PC-9 (cell line): ENCODE measurements at regions not wholly inside any gene's neighbourhood (a gene's known extent, or its start where the extent isn't known, plus 50 kb on each side); places are given as distances from the start of the nearest gene placed in this dataset.

Experiments
- BruUV-seq: library from RNA; stranded (reverse); fragments of 400-500 nt; replicated peaks from 2 replicates; lab custom pipeline; 2021; lab: Mats Ljungman, UMichigan
- CTCF ChIA-PET: fragments of 300-600 bp; sonication (Branson Sonifier 250); formaldehyde crosslinking; loops from one replicate; lab custom pipeline; 2022; ENCODE audit warnings: antibody characterized with exemption; lab: Charles Lee
- POLR2A ChIA-PET: fragments of 300-600 bp; sonication (Branson Sonifier 250); formaldehyde crosslinking; loops from one replicate; lab custom pipeline; 2022; ENCODE audit warnings: antibody characterized with exemption; ENCODE audit not compliant: unreplicated experiment; lab: Charles Lee
- DNase-seq, 2 experiments: peaks; one replicate each; pipeline versions ENCODE4 v3.0.0 to v3.0.0-alpha.2; 2015 to 2022; ENCODE audit warnings: mixed read lengths in 1 of 2
- H2AFZ ChIP-seq: fragments of 200-600 bp; sonication (generic); 2 replicates; pipeline ENCODE4 v1.8.1; 2017; ENCODE audit warnings: antibody characterized with exemption
- H3F3A ChIP-seq: fragments of 200-600 bp; sonication (generic); 2 replicates; pipeline ENCODE4 v1.8.1; 2017; ENCODE audit warnings: antibody characterized with exemption, mild to moderate bottlenecking, low read depth; ENCODE audit not compliant: insufficient read depth
- H3K27ac ChIP-seq: fragments of 200-600 bp; sonication (generic); 2 replicates; pipeline ENCODE4 v1.6.1; 2016; ENCODE audit warnings: mixed run types
- H3K27me3 ChIP-seq: fragments of 200-600 bp; sonication (generic); 2 replicates; pipeline ENCODE4 v1.6.1; 2016; ENCODE audit warnings: low read depth, mixed run types; ENCODE audit not compliant: insufficient read depth
- H3K36me3 ChIP-seq: fragments of 200-600 bp; sonication (generic); 2 replicates; pipeline ENCODE4 v1.6.1; 2016; ENCODE audit warnings: low read depth, mixed run types
- H3K4me1 ChIP-seq: fragments of 200-600 bp; sonication (generic); replicated peaks from 2 replicates; pipeline ENCODE4 v1.6.1; 2016; ENCODE audit warnings: mixed run types; ENCODE audit not compliant: insufficient read depth
- H3K4me2 ChIP-seq: fragments of 200-600 bp; sonication (generic); 2 replicates; pipeline ENCODE4 v1.6.1; 2017; ENCODE audit warnings: mixed run types
- H3K4me3 ChIP-seq: fragments of 200-600 bp; sonication (generic); 2 replicates; pipeline ENCODE4 v1.6.1; 2016; ENCODE audit warnings: mixed run types
- H3K79me2 ChIP-seq: fragments of 200-600 bp; sonication (generic); 2 replicates; pipeline ENCODE4 v1.6.1; 2017; ENCODE audit warnings: low read depth, mixed run types
- H3K9me2 ChIP-seq: fragments of 200-600 bp; sonication (generic); 2 replicates; pipeline ENCODE4 v1.8.1; 2017; ENCODE audit warnings: mild to moderate bottlenecking; ENCODE audit not compliant: insufficient read depth
- H3K9me3 ChIP-seq: fragments of 200-600 bp; sonication (generic); 2 replicates; pipeline ENCODE4 v1.8.1; 2016; ENCODE audit warnings: low read depth; ENCODE audit not compliant: insufficient read depth
- H4K20me1 ChIP-seq: fragments of 200-600 bp; sonication (generic); 2 replicates; pipeline ENCODE4 v1.8.1; 2017; ENCODE audit not compliant: insufficient read depth
- EZH2 ChIP-seq: fragments of 200-600 bp; sonication (generic); IDR thresholded peaks from 2 replicates; pipeline ENCODE4 v1.8.0; 2017; ENCODE audit warnings: antibody characterized with exemption, low read depth
- intact Hi-C: fragments of 100-400 bp; cut with micrococcal nuclease; formaldehyde crosslinking; loops from one replicate; pipeline ENCODE4 v1.10.0; 2022; ENCODE audit not compliant: unreplicated experiment
- TF ChIP-seq, protein P1 (sequence below): fragments of 200-600 bp; sonication (generic); conservative IDR thresholded peaks from 2 replicates; pipeline ENCODE4 v1.6.1; 2017; ENCODE audit warnings: mixed run types, antibody characterized with exemption, mild to moderate bottlenecking, moderate library complexity

GRCh38 chr14:26873362-26873960 is 275.6 kb upstream of the NOVA1 start:
- TF ChIP-seq, protein P1, sequence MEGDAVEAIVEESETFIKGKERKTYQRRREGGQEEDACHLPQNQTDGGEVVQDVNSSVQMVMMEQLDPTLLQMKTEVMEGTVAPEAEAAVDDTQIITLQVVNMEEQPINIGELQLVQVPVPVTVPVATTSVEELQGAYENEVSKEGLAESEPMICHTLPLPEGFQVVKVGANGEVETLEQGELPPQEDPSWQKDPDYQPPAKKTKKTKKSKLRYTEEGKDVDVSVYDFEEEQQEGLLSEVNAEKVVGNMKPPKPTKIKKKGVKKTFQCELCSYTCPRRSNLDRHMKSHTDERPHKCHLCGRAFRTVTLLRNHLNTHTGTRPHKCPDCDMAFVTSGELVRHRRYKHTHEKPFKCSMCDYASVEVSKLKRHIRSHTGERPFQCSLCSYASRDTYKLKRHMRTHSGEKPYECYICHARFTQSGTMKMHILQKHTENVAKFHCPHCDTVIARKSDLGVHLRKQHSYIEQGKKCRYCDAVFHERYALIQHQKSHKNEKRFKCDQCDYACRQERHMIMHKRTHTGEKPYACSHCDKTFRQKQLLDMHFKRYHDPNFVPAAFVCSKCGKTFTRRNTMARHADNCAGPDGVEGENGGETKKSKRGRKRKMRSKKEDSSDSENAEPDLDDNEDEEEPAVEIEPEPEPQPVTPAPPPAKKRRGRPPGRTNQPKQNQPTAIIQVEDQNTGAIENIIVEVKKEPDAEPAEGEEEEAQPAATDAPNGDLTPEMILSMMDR, result no peak
- no peak for TF ChIP-seq EZH2
- no peak for DNase-seq
- no peaks in the 10 kb centered on the region for H3K27me3 ChIP-seq

DNA sequence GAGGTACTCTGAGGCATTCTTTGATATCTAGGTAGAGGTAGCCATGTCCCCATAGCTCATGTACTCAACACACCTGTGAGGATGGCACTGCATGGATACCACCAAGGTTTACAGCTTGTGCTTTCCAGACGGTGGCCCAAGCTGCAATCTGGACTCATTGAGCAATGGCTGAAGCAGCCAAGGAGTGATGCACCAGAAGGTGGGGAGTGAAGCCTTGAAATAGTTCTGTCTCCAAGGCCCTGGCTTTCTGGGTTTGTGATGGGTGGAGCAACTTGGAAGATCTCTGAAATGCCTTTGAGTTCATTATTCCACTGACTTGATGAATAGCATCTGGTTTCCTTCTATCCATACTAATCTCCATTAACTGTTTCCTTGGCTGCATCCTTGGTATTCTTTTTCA is 290.0 kb upstream of the NOVA1 start:
- no peak for DNase-seq
- H4K20me1 ChIP-seq, result no peaks in the 10 kb centered on the region
- no peaks in the 10 kb centered on the region for H3K27me3 ChIP-seq
- H3K4me1 ChIP-seq, result no peaks in the 10 kb centered on the region
- no peak overlapping the region for H2AFZ ChIP-seq
- H3K4me2 ChIP-seq, result no peak overlapping the region
- no peaks in the 10 kb centered on the region for H3K79me2 ChIP-seq
- no peaks in the 10 kb centered on the region for H3K36me3 ChIP-seq
- no TSS peak for BruUV-seq
- intact Hi-C loops, result no loop called here
- POLR2A ChIA-PET, result no interaction called here
- no peak overlapping the region for H3K4me3 ChIP-seq
- CTCF ChIA-PET, result no interaction called here
- H3K9me2 ChIP-seq, result no peaks in the 10 kb centered on the region
- no peaks in the 10 kb centered on the region for H3F3A ChIP-seq
- H3K9me3 ChIP-seq, result no peaks in the 10 kb centered on the region
- H3K27ac ChIP-seq, result no peak overlapping the region
- TF ChIP-seq EZH2, result no peak
- TF ChIP-seq, protein P1, result no peak

More at GRCh38 chr14:26873362-26873960, 275.6 kb upstream of the NOVA1 start:
- H3K27ac ChIP-seq, result no peak overlapping the region
- no peaks in the 10 kb centered on the region for H3K36me3 ChIP-seq
- H3K9me3 ChIP-seq, result no peaks in the 10 kb centered on the region
- no peak overlapping the region for H3K4me3 ChIP-seq
- no peak overlapping the region for H2AFZ ChIP-seq
- H4K20me1 ChIP-seq, result no peaks in the 10 kb centered on the region
- no peak overlapping the region for H3K4me2 ChIP-seq
- ChIA-PET POLR2A (no interaction called here), CTCF (no interaction called here)
- no peaks in the 10 kb centered on the region for H3K4me1 ChIP-seq
- no peaks in the 10 kb centered on the region for H3K9me2 ChIP-seq
- intact Hi-C loops, result no loop called here
- BruUV-seq, result no TSS peak
- H3K79me2 ChIP-seq, result no peaks in the 10 kb centered on the region
- no peaks in the 10 kb centered on the region for H3F3A ChIP-seq

- Histone ChIP-seq H3K4me2 (no peak overlapping the region), H3K36me3 (no peaks in the 10 kb centered on the region), H3F3A (no peaks in the 10 kb centered on the region), H3K27me3 (no peaks in the 10 kb centered on the region), H4K20me1 (no peaks in the 10 kb centered on the region), H2AFZ (no peak overlapping the region), H3K4me1 (no peaks in the 10 kb centered on the region), H3K9me3 (no peaks in the 10 kb centered on the region), H3K79me2 (no peaks in the 10 kb centered on the region), H3K9me2 (no peaks in the 10 kb centered on the region), H3K27ac (no peak overlapping the region), H3K4me3 (no peak overlapping the region)
- no TSS peak for BruUV-seq
- POLR2A ChIA-PET, result no interaction called here
- intact Hi-C loops, result no loop called here
- TF ChIP-seq EZH2, result no peak
- TF ChIP-seq, protein P1, result no peak
- no peak for DNase-seq
- CTCF ChIA-PET, result no interaction called here
Observed at GRCh38 chr14:26888592-26888991, 290.8 kb upstream of the NOVA1 start.
